ENCODE measurements at regions not wholly inside any gene's neighbourhood (a gene's known extent, or its start where the extent isn't known, plus 50 kb on each side); places are given as distances from the start of the nearest gene placed in this dataset.

- no peak overlapping the region for H3K27ac ChIP-seq
- no peaks in the 10 kb centered on the region for H3K9me3 ChIP-seq
- no peak for DNase-seq
- no peaks in the 10 kb centered on the region for H3K36me3 ChIP-seq (ENCODE audit: insufficient read depth in 1 of 2, low read depth in 1 of 2)
- intact Hi-C loops (cut with DNase I) = no loop called here
- TF ChIP-seq, protein P1, sequence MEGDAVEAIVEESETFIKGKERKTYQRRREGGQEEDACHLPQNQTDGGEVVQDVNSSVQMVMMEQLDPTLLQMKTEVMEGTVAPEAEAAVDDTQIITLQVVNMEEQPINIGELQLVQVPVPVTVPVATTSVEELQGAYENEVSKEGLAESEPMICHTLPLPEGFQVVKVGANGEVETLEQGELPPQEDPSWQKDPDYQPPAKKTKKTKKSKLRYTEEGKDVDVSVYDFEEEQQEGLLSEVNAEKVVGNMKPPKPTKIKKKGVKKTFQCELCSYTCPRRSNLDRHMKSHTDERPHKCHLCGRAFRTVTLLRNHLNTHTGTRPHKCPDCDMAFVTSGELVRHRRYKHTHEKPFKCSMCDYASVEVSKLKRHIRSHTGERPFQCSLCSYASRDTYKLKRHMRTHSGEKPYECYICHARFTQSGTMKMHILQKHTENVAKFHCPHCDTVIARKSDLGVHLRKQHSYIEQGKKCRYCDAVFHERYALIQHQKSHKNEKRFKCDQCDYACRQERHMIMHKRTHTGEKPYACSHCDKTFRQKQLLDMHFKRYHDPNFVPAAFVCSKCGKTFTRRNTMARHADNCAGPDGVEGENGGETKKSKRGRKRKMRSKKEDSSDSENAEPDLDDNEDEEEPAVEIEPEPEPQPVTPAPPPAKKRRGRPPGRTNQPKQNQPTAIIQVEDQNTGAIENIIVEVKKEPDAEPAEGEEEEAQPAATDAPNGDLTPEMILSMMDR (IDR thresholded peaks at IDR 0.05) = peak; percentile 25
- no peak for ATAC-seq
- no peaks in the 10 kb centered on the region for H3K4me1 ChIP-seq
- H3K27me3 ChIP-seq (ENCODE audit: insufficient read depth in 3 of 3, low read length in 2 of 3) = no peaks in the 10 kb centered on the region
- no peak overlapping the region for H3K4me3 ChIP-seq
- WGBS, 3 donors = 70 to 80% (median 78%) methylated on average over 4 of the region's 4 CpGs
These were observed 52.5 kb upstream of the ANTXR2 start for GRCh38 chr4:80125252-80126177.

- no peak for DNase-seq
- no peaks in the 10 kb centered on the region for H3K27me3 ChIP-seq (ENCODE audit: insufficient read depth in 3 of 3, low read length in 2 of 3)
- no peaks in the 10 kb centered on the region for H3K4me1 ChIP-seq
- intact Hi-C loops (cut with DNase I) = no loop called here
- H3K9me3 ChIP-seq = no peaks in the 10 kb centered on the region
- ATAC-seq = no peak
- no peaks in the 10 kb centered on the region for H3K36me3 ChIP-seq (ENCODE audit: insufficient read depth in 1 of 2, low read depth in 1 of 2)
- TF ChIP-seq, protein P1 (IDR thresholded peaks at IDR 0.05) = no peak
- H3K4me3 ChIP-seq = no peak overlapping the region
- 82 to 84% (median 83%) methylated on average over 1 of the region's 1 CpG for WGBS, 3 donors
- no peak overlapping the region for H3K27ac ChIP-seq
These were observed 51.5 kb upstream of the ANTXR2 start for GRCh38 chr4:80124246-80125211.
